ENCODE measurements at regions not wholly inside any gene's neighbourhood (a gene's known extent, or its start where the extent isn't known, plus 50 kb on each side); places are given as distances from the start of the nearest gene placed in this dataset.
A peak's percentile ranks its signal among the peaks of the same experiment; 100 is the strongest.
"Not testable (repeated sequence)": the region's sequence is repeated elsewhere in the genome, so short reads cannot be mapped to it uniquely, and the experiment has no call there.

DNA sequence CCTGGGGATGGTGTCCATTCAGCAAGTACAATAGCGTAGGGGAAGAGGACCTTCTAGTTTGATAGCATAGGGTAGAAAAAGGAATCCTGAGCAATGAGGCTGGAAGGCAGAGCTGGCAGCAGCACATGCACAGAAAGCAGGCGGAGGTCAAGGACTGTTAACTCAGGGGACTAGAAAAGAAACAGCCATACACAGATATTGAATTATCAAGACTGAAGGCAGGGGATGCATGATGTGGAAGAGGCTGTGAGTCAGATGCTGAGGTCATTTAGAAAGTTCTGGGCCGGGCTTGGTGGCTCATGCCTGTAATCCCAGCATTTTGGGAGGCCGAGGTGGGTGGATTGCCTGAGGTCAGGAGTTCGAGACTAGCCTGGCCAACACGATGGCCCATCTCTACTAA is 65.6 kb downstream of the OPTC start:
- H3K27me3 ChIP-seq (ENCODE audit: control insufficient read depth, insufficient read depth, low read length) = no peaks in the 10 kb centered on the region
- no peak overlapping the region for H3K4me3 ChIP-seq (ENCODE audit: low read depth in 2 of 2, low read length in 2 of 2)
- H3K9me3 ChIP-seq (ENCODE audit: control insufficient read depth, insufficient read depth, low read depth, low read length) = no peaks in the 10 kb centered on the region
- no peak; the same call in 1 of the 2 replicates for ATAC-seq
- intact Hi-C loops (cut with micrococcal nuclease; ENCODE audit: unreplicated experiment) (no loop called here), in situ Hi-C loops (cut with HindIII; ENCODE audit: low pct_unique_long_range_greater_than_20kb, low sequenced_read_pairs) (no loop called here)
- no peaks in the 10 kb centered on the region for H3K4me1 ChIP-seq (ENCODE audit: control insufficient read depth, insufficient read depth, low read length)
- H3K36me3 ChIP-seq (ENCODE audit: control insufficient read depth, insufficient read depth, low read length) = no peaks in the 10 kb centered on the region
- DNase-seq (ENCODE audit: low read depth, low spot score) = peak; percentile 24
- ChIA-PET POLR2A (no interaction called here), CTCF (no interaction called here)
- TF ChIP-seq SIN3A (IDR thresholded peaks at IDR 0.05; ENCODE audit: borderline replicate concordance, insufficient read depth, low read depth, low read length) = no peak
- TF ChIP-seq, protein P1, sequence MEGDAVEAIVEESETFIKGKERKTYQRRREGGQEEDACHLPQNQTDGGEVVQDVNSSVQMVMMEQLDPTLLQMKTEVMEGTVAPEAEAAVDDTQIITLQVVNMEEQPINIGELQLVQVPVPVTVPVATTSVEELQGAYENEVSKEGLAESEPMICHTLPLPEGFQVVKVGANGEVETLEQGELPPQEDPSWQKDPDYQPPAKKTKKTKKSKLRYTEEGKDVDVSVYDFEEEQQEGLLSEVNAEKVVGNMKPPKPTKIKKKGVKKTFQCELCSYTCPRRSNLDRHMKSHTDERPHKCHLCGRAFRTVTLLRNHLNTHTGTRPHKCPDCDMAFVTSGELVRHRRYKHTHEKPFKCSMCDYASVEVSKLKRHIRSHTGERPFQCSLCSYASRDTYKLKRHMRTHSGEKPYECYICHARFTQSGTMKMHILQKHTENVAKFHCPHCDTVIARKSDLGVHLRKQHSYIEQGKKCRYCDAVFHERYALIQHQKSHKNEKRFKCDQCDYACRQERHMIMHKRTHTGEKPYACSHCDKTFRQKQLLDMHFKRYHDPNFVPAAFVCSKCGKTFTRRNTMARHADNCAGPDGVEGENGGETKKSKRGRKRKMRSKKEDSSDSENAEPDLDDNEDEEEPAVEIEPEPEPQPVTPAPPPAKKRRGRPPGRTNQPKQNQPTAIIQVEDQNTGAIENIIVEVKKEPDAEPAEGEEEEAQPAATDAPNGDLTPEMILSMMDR (IDR thresholded peaks at IDR 0.05) = no peak
- no peak for TF ChIP-seq POLR2AphosphoS5 (IDR thresholded peaks at IDR 0.05; ENCODE audit: low read depth, low read length)
- no peak for TF ChIP-seq TCF7L2 (IDR thresholded peaks at IDR 0.05; ENCODE audit: low read depth, low read length)
- TF ChIP-seq, protein P2, sequence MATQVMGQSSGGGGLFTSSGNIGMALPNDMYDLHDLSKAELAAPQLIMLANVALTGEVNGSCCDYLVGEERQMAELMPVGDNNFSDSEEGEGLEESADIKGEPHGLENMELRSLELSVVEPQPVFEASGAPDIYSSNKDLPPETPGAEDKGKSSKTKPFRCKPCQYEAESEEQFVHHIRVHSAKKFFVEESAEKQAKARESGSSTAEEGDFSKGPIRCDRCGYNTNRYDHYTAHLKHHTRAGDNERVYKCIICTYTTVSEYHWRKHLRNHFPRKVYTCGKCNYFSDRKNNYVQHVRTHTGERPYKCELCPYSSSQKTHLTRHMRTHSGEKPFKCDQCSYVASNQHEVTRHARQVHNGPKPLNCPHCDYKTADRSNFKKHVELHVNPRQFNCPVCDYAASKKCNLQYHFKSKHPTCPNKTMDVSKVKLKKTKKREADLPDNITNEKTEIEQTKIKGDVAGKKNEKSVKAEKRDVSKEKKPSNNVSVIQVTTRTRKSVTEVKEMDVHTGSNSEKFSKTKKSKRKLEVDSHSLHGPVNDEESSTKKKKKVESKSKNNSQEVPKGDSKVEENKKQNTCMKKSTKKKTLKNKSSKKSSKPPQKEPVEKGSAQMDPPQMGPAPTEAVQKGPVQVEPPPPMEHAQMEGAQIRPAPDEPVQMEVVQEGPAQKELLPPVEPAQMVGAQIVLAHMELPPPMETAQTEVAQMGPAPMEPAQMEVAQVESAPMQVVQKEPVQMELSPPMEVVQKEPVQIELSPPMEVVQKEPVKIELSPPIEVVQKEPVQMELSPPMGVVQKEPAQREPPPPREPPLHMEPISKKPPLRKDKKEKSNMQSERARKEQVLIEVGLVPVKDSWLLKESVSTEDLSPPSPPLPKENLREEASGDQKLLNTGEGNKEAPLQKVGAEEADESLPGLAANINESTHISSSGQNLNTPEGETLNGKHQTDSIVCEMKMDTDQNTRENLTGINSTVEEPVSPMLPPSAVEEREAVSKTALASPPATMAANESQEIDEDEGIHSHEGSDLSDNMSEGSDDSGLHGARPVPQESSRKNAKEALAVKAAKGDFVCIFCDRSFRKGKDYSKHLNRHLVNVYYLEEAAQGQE (IDR thresholded peaks at IDR 0.05; ENCODE audit: insufficient read depth in 1 of 2, low read depth in 2 of 2, low read length in 1 of 2) = no peak
- no TSS peak for BruUV-seq (replicated peaks)
- H3K27ac ChIP-seq (ENCODE audit: low read length) = no peak overlapping the region

DNA sequence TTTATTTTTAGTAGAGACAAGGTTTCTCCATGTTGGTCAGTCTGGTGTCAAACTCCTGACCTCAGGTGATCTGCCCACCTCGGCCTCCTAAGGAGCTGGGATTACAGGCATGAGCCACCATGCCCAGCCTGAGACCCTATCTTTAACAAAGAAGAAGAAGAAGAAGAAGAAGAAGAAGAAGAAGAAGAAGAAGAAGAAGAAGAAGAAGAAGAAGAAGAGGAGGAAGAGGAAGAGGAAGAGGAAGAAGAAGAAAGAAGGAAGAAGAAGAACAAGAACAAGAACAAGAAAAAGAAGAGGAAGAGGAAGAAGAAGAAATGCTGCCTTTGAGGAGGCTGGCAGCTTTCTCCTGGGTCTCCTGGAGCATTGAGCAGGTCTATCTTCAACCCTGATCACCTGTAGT is 64.9 kb upstream of the ATP2B4 start:
- BruUV-seq (replicated peaks); H3K27me3 ChIP-seq (ENCODE audit: control insufficient read depth, insufficient read depth, low read length); H3K4me3 ChIP-seq (ENCODE audit: low read depth in 2 of 2, low read length in 2 of 2); in situ Hi-C loops (cut with HindIII; ENCODE audit: low pct_unique_long_range_greater_than_20kb, low sequenced_read_pairs); ATAC-seq; H3K4me1 ChIP-seq (ENCODE audit: control insufficient read depth, insufficient read depth, low read length); DNase-seq (ENCODE audit: low read depth, low spot score); CTCF ChIA-PET; H3K27ac ChIP-seq (ENCODE audit: low read length); H3K36me3 ChIP-seq (ENCODE audit: control insufficient read depth, insufficient read depth, low read length); H3K9me3 ChIP-seq (ENCODE audit: control insufficient read depth, insufficient read depth, low read depth, low read length); intact Hi-C loops (cut with micrococcal nuclease; ENCODE audit: unreplicated experiment): not testable (repeated sequence)
- POLR2A ChIA-PET = interaction anchor here (0.7 kb wide), 1 partner anchor 31 kb away, joined by 18 read pairs; no protein-coding TSS in a partner anchor

DNA sequence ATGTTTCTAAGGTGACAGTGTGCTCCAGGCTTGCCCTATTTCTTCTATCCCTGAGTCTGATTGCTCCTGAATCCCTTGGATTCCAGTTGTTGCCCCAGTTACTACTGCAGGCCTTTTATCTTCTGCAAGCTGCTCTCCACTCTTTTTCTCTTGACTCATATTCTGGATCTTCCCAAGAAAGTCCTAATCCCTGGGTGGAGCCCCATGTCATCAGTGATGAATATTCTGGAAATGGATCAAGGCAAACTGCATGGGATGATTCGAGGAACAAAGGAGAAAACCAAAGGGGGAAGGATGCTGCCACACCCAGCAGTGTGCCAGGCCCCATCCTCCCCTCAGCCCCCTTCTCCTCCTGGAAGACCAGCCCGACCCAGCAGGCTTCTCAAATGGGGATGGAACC is 63.3 kb upstream of the ATP2B4 start:
- H3K4me3 ChIP-seq (ENCODE audit: low read depth in 2 of 2, low read length in 2 of 2) = no peak overlapping the region
- H3K9me3 ChIP-seq (ENCODE audit: control insufficient read depth, insufficient read depth, low read depth, low read length) = no peaks in the 10 kb centered on the region
- no peaks in the 10 kb centered on the region for H3K36me3 ChIP-seq (ENCODE audit: control insufficient read depth, insufficient read depth, low read length)
- in situ Hi-C loops (cut with HindIII; ENCODE audit: low pct_unique_long_range_greater_than_20kb, low sequenced_read_pairs) = no loop called here
- ChIA-PET POLR2A (no interaction called here), CTCF (no interaction called here)
- BruUV-seq (replicated peaks) = no TSS peak
- H3K27ac ChIP-seq (ENCODE audit: low read length) = no peak overlapping the region
- TF ChIP-seq, protein P1 (IDR thresholded peaks at IDR 0.05) = no peak
- TF ChIP-seq POLR2AphosphoS5 (IDR thresholded peaks at IDR 0.05; ENCODE audit: low read depth, low read length) (no peak), TCF7L2 (IDR thresholded peaks at IDR 0.05; ENCODE audit: low read depth, low read length) (no peak), SIN3A (IDR thresholded peaks at IDR 0.05; ENCODE audit: borderline replicate concordance, insufficient read depth, low read depth, low read length) (no peak)
- TF ChIP-seq, protein P2 (IDR thresholded peaks at IDR 0.05; ENCODE audit: insufficient read depth in 1 of 2, low read depth in 2 of 2, low read length in 1 of 2) = no peak
- no peaks in the 10 kb centered on the region for H3K4me1 ChIP-seq (ENCODE audit: control insufficient read depth, insufficient read depth, low read length)
- ATAC-seq (no peak), DNase-seq (ENCODE audit: low read depth, low spot score) (no peak)
- intact Hi-C loops (cut with micrococcal nuclease; ENCODE audit: unreplicated experiment) = no loop called here
- no peaks in the 10 kb centered on the region for H3K27me3 ChIP-seq (ENCODE audit: control insufficient read depth, insufficient read depth, low read length)

Measured in Panc1 (cell line).